Astrocyte (in vitro differentiated cells and primary cell): ENCODE measurements at regions not wholly inside any gene's neighbourhood (a gene's known extent, or its start where the extent isn't known, plus 50 kb on each side); places are given as distances from the start of the nearest gene placed in this dataset.
"Not testable (repeated sequence)": the region's sequence is repeated elsewhere in the genome, so short reads cannot be mapped to it uniquely, and the experiment has no call there.

Source experiments
- DNase-seq: peaks from one replicate; pipeline ENCODE4 v3.0.0-alpha.2; 2010; ENCODE audit warnings: low read depth
- FAIRE-seq: peaks from 2 replicates; lab custom pipeline; 2011; peaks lifted over from hg19 to GRCh38; lab: Jason Lieb, UNC
- H2AFZ ChIP-seq: 2 replicates; pipeline ENCODE4 v1.6.0; 2012; ENCODE audit warnings: low read depth, low read length, inconsistent platforms
- H3K27ac ChIP-seq: 2 replicates; pipeline ENCODE4 v1.5.1; 2011; ENCODE audit warnings: low read depth, low read length, inconsistent platforms
- H3K27me3 ChIP-seq: 2 replicates; pipeline ENCODE4 v1.6.0; 2011; ENCODE audit warnings: low read length, inconsistent platforms; ENCODE audit not compliant: insufficient read depth
- H3K36me3 ChIP-seq: 2 replicates; pipeline ENCODE4 v1.5.1; 2011; ENCODE audit warnings: low read length, inconsistent platforms; ENCODE audit not compliant: insufficient read depth
- H3K4me1 ChIP-seq: 2 replicates; pipeline ENCODE4 v1.5.1; 2011; ENCODE audit warnings: low read length, inconsistent platforms; ENCODE audit not compliant: insufficient read depth
- H3K4me2 ChIP-seq: 2 replicates; pipeline ENCODE4 v1.6.0; 2012; ENCODE audit warnings: low read length, inconsistent platforms
- H3K4me3 ChIP-seq: 2 replicates; pipeline ENCODE4 v1.5.1; 2011; ENCODE audit warnings: low read depth, mild to moderate bottlenecking, low read length, inconsistent platforms; ENCODE audit not compliant: insufficient read depth
- H3K79me2 ChIP-seq: 2 replicates; pipeline ENCODE4 v1.6.0; 2012; ENCODE audit warnings: mild to moderate bottlenecking, low read length, inconsistent platforms; ENCODE audit not compliant: insufficient read depth
- H3K9ac ChIP-seq: 2 replicates; pipeline ENCODE4 v1.6.0; 2012; ENCODE audit warnings: mild to moderate bottlenecking, low read length, inconsistent platforms
- H3K9me3 ChIP-seq: 2 replicates; pipeline ENCODE4 v1.5.1; 2012; ENCODE audit warnings: low read depth, mild to moderate bottlenecking, low read length, inconsistent platforms; ENCODE audit not compliant: insufficient read depth
- H4K20me1 ChIP-seq: 2 replicates; pipeline ENCODE4 v1.6.0; 2012; ENCODE audit warnings: low read length, inconsistent platforms; ENCODE audit not compliant: insufficient read depth
- H3K27ac Mint-ChIP-seq: one replicate; pipeline ENCODE4 v1.8.0; 2021; ENCODE audit warnings: mild to moderate bottlenecking, mixed read lengths; ENCODE audit not compliant: unreplicated experiment
- H3K27me3 Mint-ChIP-seq: one replicate; pipeline ENCODE4 v1.8.0; 2021; ENCODE audit warnings: low read depth, mixed read lengths; ENCODE audit not compliant: unreplicated experiment
- H3K36me3 Mint-ChIP-seq: one replicate; pipeline ENCODE4 v1.8.0; 2021; ENCODE audit warnings: low read depth, mixed read lengths; ENCODE audit not compliant: unreplicated experiment
- H3K4me1 Mint-ChIP-seq: one replicate; pipeline ENCODE4 v1.8.0; 2021; ENCODE audit warnings: low read depth, mixed read lengths; ENCODE audit not compliant: unreplicated experiment
- H3K4me3 Mint-ChIP-seq: one replicate; pipeline ENCODE4 v1.8.0; 2021; ENCODE audit warnings: mild to moderate bottlenecking, moderate library complexity, mixed read lengths; ENCODE audit not compliant: unreplicated experiment
- H3K9me3 Mint-ChIP-seq: one replicate; pipeline ENCODE4 v1.8.0; 2021; ENCODE audit warnings: mild to moderate bottlenecking, mixed read lengths; ENCODE audit not compliant: unreplicated experiment
- CTCF ChIP-seq: IDR thresholded peaks from 2 replicates; pipeline ENCODE4 v1.5.1; 2011; ENCODE audit warnings: low read depth, mild to moderate bottlenecking, inconsistent platforms, low read length, moderate library complexity; ENCODE audit not compliant: insufficient read depth
- EZH2 ChIP-seq: IDR thresholded peaks from 2 replicates; pipeline ENCODE4 v1.6.1; 2012; ENCODE audit warnings: mild to moderate bottlenecking, low read length, inconsistent platforms; ENCODE audit not compliant: insufficient read depth

GRCh38 chr11:79609511-79609910 lies 168.7 kb upstream of the TENM4 start:
- H3K4me3 Mint-ChIP-seq: no peak overlapping the region
- peaks cover 15% of the 10 kb centered on the region for H3K27me3 Mint-ChIP-seq
- Histone ChIP-seq H3K4me1 (no peaks in the 10 kb centered on the region), H4K20me1 (no peaks in the 10 kb centered on the region), H3K27ac (no peak overlapping the region), H3K4me3 (no peak overlapping the region), H3K36me3 (no peaks in the 10 kb centered on the region), H3K27me3 (no peaks in the 10 kb centered on the region), H2AFZ (no peak overlapping the region), H3K4me2 (no peak overlapping the region), H3K9ac (no peak overlapping the region), H3K79me2 (no peaks in the 10 kb centered on the region), H3K9me3 (no peaks in the 10 kb centered on the region)
- TF ChIP-seq EZH2 (no peak), CTCF (no peak)
- peaks cover 10% of the 10 kb centered on the region for H3K9me3 Mint-ChIP-seq
- no peak for FAIRE-seq
- H3K36me3 Mint-ChIP-seq: no peaks in the 10 kb centered on the region
- no peak for DNase-seq
- H3K4me1 Mint-ChIP-seq: peaks cover 7% of the 10 kb centered on the region
- no peak overlapping the region for H3K27ac Mint-ChIP-seq

GRCh38 chr11:79606461-79606860 lies 165.6 kb upstream of the TENM4 start:
- not testable (repeated sequence) for H3K4me3 ChIP-seq, H3K27me3 ChIP-seq, H3K9ac ChIP-seq, H3K36me3 Mint-ChIP-seq, H3K27ac ChIP-seq, H3K4me3 Mint-ChIP-seq, H3K4me2 ChIP-seq, H4K20me1 ChIP-seq, H3K9me3 ChIP-seq, FAIRE-seq, H3K4me1 Mint-ChIP-seq, DNase-seq, H3K79me2 ChIP-seq, H3K4me1 ChIP-seq, H3K9me3 Mint-ChIP-seq, H2AFZ ChIP-seq, H3K27me3 Mint-ChIP-seq, H3K27ac Mint-ChIP-seq, H3K36me3 ChIP-seq

GRCh38 chr11:79600711-79601110 lies 159.9 kb upstream of the TENM4 start:
- no peak overlapping the region for H3K27ac ChIP-seq
- no peak for TF ChIP-seq CTCF
- TF ChIP-seq EZH2: no peak
- no peaks in the 10 kb centered on the region for H3K36me3 ChIP-seq
- H3K9me3 Mint-ChIP-seq: no peaks in the 10 kb centered on the region
- FAIRE-seq: no peak
- H3K4me1 ChIP-seq: no peaks in the 10 kb centered on the region
- peaks cover 4% of the 10 kb centered on the region for H3K27me3 Mint-ChIP-seq
- H3K36me3 Mint-ChIP-seq: no peaks in the 10 kb centered on the region
- H3K27ac Mint-ChIP-seq: no peak overlapping the region
- no peaks in the 10 kb centered on the region for H4K20me1 ChIP-seq
- H3K4me1 Mint-ChIP-seq: no peaks in the 10 kb centered on the region
- no peaks in the 10 kb centered on the region for H3K27me3 ChIP-seq
- H3K9ac ChIP-seq: no peak overlapping the region
- no peaks in the 10 kb centered on the region for H3K79me2 ChIP-seq
- H2AFZ ChIP-seq: no peak overlapping the region
- H3K4me3 ChIP-seq: no peak overlapping the region
- no peak overlapping the region for H3K4me3 Mint-ChIP-seq
- H3K4me2 ChIP-seq: no peak overlapping the region
- DNase-seq: no peak
- no peaks in the 10 kb centered on the region for H3K9me3 ChIP-seq
